GM21526 (cell line): ENCODE measurements at regions not wholly inside any gene's neighbourhood (a gene's known extent, or its start where the extent isn't known, plus 50 kb on each side); places are given as distances from the start of the nearest gene placed in this dataset.
"Not testable (repeated sequence)": the region's sequence is repeated elsewhere in the genome, so short reads cannot be mapped to it uniquely, and the experiment has no call there.

Experiments
- ATAC-seq: cut with Tn5 transposase; IDR thresholded peaks from one replicate; pipeline ENCODE4 v1.9.1; 2021; ENCODE audit warnings: moderate library complexity; ENCODE audit not compliant: unreplicated experiment, low FRiP score

DNA sequence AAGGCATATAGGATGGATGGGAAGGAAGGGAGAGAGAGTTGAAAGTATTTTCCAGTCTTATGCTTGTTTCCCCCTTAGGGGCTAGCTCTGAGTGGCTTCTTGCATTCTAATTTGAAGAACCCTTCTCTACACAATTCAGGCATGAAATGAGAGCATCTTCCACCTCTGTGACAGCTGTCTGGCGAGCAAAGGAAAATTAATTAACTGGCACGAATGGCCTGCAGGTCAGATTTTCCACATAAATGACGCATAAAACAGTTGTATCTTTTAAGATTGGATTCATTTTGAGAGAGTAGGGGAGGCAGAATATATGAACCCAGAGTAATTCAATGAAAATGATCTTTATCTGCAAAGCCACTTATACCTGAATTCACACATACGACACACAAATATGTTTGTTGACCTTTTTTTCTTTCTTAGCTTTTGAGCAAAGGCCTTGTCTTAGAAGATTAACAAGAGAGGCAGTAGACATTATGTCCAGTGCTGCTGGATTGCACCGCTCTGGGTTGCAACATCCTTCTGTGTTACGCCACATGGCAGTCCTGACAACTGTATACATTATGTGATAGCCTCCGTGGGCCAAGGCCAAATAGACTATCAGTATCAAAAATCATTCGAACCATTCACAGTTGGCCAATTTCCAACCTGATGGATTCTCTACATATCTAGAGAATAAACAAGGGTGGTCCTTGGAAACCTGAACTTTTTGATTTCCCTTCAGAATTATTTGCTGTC, 173.0 kb upstream of the GOT2 start:
- ATAC-seq = no peak

DNA sequence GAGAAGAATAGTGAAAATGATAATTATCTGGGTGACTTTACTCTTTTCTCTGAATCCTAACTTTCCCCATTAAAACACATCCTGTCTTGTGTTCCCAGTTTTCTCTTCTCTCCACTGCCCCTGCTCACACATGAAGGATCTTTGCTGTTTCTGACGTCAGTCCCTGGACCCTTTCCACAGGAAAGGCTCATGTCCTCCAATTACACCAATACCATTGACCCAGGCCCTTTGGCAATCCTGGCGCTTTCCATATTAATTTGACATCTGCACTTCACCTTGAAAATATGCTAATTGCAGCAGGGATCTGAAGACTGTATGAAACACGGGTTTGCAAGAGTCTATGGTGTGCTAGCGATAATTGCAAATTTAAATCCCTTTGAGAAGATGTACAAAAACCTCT, 170.2 kb upstream of the GOT2 start:
- no peak for ATAC-seq

DNA sequence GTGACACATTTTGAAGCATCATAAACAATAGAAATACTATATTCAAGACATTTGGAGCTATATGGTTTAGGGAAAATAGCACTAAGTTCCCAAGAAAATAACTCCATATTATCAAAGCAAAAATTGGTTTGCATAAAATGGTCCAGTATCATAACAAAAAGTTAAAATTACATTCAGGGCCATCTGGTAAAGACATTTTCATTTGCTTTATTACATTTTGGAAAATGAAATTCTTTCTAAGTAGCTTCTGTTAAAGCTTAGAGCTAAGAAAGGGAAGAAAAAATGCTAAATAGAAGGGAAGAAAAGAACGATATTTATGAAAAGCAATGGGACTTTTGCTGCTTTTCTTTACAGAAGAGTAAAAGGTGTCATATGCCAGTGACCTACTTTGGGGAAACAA, 155.4 kb upstream of the GOT2 start:
- ATAC-seq = no peak

DNA sequence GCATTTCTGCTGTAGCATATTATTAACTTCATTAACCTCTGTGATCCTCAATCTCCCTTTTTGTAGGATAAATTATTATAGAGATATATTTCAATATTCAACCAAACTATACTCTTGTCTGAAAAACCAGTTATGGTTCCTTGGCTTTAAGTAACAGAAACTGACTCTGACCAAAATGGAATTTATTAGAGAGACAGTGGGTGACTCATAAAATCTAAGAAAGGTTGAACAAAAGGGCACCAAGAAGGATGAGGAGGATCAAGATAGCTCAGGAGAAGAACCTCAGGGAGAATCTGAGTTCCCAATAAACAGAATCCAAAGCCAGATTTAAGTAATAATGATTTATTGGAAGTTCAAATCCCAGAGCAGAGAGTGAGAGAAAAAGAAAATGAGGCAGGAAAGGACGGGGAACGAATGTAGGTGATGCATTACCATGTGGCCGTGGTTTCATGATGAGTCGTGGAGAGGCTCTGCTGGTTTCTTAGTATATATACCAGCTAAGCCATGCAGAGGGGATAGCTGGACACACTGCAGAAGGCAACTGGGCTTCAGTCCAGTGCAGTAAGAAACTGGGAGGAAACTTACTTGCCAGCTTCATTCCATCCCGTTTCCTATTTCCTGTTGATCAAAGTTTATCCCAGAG, 151.5 kb upstream of the GOT2 start:
- peak; percentile 59 for ATAC-seq

DNA sequence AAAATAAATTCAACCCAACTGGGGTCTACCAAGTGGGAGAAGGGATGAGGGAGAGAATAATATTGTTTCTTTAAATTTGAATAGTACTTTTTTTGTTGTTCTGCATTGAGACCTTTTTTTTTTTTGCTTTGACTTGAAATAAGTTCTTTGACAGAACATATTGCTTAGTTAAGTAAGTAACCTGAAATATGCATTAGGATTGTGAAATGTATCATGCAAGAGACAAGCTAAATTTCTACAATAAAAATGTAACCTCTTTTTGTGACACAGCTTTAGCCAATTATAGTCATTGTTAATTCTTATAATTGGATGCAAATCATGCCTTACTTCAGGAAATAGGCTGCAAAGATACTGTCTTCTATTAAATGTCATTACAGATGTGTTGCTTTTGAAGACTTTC, 150.0 kb upstream of the GOT2 start:
- ATAC-seq = no peak

DNA sequence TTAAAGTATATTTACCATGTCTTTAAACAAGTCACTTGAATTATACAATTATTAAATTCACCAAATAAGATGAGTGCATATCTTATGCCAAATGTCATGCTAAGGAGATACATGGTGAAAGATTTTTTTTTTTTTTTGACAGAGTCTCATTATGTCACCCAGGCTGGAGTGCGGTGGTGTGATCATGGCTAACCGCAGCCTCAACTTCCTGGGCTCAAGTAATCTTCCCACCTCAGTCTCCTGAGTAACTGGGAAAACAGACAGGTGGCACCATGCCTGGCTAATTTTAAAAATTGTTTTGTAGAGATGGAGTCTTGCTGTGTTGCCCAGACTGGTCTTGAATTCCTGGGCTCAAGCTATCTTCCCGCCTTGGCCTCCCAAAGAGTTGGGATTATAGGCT, 149.0 kb upstream of the GOT2 start:
- ATAC-seq = no peak

DNA sequence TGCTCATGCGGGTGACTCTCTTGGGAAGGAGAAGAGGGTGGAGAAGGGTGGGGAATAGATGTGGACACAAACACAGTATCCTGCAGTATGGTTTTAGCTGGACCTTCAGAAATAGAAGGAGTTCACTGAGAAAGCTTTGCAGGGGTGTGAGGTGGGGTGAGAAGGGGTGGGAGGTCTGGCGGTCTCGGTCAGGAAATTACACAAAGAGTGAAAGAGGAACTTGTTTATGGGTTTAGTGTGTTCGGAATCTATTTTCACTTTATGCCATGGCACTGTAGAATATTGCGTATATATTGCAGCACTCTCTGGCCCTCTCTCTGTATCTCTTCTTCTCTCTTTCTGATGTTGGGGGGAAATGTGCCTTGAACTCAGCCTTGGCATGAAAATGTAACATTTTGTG, 148.2 kb upstream of the GOT2 start:
- ATAC-seq = peak; percentile 93

DNA sequence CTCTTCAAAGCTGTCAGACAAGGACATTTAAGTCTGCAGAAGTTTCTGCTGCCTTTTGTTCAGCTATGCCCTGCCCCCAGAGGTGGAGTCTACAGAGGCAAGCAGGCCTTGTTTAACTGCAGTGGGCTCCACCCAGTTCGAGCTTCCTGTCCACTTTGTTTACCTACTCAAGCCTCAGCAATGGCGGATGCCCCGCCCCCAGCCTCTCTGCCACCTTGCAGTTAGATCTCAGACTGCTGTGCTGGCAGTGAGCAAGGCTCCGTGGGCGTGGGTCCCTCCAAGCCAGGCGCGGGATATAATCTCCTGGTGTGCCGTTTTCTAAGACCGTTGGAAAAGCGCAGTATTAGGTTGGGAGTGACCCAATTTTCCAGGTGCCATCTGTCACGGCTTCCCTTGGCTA, 144.5 kb upstream of the GOT2 start:
- ATAC-seq = not testable (repeated sequence)

DNA sequence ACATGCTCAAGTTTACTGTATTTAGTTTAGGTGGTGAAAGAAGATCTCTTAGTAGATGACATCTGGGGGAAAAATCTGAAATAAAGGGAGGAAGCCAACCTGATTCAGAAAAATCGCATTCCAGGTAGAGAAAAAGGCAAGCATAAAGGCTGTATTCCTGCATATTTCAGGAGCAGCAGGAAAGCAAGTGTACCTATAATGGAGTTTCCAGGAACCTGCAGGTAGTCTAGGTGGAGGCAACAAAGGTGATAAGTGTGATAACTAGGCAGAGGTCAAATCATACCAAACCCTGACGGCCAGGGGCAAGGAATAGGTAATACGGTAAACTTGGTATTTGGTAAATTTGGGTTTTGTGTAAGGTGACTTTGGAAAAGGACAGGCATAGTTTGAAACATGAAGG, 132.8 kb upstream of the GOT2 start:
- no peak for ATAC-seq

DNA sequence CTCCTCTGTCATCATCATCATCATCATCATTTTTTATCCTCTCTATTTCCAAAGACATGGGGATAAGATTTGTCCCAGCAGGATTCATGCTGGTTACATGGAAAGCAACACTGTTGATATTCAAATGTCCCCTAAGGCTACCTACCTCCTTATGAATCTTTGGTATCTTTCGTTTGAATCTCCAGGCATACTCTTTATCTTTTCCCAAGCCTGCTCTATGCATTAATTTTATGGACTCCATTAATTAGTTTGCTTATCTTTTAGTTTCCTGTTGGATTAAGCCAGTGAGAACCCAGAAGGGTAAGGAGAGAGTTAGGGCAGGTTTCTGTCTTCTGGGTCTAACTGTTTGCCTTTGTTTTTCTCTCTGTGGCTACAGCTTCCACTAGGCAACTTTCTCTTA, 129.6 kb upstream of the GOT2 start:
- ATAC-seq = no peak

DNA sequence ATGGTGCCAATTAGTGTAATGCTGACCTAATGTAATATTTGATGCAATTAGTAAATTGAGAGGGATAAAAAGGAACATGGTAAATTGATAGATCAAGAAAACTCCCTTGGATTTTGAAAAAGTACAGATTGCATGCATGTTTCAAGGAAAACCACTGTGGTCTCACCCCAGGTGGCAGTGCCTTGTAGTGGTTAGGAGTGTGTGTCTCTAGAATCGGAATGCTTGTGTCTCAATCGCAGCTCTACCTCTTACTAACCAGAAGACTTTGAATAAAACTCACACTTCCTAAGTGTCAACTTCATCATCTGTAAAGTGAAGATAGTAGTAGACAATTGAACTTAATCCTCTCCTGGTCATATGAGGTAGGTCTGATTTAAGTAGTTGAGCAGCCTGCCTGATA, 128.9 kb upstream of the GOT2 start:
- no peak for ATAC-seq

DNA sequence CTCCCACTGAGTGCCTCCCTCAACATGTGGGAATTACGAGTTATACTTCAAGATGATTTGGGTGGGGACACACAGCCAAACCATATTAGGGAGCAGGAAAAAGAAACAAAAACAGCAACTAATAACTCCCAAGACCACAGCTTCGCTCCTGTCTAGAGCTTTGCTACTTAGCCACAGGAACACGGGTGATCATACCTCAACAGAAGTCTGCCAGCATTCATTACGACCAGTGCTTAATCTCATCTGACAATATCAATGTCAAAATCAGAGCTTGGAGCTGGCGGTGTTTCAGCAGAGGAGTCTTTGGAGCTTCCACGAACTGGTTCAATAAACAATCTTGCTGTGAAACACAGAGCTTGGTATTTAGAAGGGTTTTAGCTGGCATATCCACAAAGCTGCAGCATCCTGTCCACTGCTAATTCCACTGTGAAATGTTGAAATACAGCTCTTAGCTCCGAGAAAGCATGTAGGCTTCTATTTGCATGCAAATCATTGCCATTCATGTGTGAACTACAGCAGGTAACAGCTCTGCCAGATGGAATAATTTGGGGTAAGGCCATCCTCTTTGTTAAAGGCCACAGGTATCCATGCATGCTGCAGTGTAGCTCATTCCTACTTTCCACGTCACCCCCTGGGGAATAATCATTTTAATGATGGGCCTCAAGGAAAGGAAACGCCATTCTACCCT, 128.4 kb upstream of the GOT2 start:
- ATAC-seq = no peak

DNA sequence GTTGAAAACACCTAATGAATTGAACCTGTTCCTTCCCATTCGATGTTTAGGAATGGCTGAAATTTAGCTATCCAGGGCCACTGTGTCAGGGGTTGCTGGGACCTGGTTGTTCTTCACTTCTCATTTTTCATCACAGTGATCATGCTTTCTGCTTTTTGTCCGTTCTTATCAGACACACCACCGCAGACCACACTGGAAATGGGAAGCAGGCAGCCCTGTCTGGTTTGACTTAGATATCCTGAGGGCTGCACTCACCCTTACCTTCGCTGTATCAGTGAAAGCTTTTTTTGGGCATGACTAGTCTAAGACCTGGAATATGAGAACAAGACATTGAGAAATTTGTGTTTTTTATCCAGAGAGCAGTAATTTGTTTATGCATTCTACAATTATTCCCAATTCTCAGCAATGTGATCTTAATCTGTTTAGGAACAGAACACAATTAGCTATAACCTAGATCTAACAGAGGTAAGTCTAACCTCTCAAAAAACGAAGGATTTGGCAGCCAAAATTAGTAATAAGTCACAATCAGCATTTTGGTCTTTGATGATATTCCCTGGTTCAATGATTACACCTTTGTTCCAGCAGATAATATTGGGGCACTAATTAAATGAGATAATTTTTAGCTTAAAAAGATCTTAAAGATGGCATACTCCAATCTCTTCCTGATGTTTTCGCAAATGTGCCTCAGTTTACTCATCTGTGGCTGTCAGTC, 126.0 kb upstream of the GOT2 start:
- no peak for ATAC-seq

DNA sequence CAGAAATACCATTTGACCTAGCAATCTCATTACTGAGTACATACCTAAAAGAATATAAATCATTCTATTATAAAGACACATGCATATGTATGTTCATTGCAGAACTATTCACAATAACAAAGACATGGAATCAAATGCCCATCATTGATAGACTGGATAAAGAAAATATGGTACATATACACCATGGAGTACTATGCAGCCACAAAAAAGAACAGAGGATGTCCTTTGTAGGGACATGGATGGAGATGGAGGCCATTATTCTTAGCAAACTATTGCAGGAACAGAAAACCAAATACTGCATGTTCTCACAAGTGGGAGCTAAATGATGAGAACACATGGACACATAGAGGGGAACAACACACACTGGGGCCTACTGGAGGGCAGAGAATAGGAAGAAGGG, 124.5 kb upstream of the GOT2 start:
- not testable (repeated sequence) for ATAC-seq

DNA sequence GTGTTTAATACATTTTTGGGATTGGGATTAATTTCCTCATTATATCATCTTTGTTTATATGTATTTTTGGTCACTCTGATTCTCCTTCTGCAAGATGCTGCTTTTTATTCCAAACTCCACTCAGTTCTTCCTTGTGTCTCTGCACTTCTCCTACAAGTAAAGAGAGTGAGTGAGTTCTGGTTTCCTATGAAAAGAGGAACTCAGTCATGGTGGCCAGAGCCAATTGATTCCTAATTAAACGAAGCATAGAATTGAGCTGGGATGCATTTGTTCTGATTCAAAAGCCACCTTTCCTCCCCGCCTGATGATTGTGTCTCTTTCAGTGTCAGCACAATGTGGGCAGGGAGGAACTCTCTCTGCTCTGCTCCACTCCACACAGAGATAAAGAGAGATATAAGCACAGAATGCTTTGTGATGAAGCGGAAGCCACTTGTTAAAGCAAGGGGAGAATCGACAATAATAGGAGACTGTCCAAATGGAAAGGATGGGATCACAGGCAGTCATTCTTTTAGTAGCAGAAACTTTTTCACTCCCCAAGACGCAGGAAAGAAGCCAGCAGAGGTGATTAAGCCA, 121.3 kb upstream of the GOT2 start:
- no peak for ATAC-seq

DNA sequence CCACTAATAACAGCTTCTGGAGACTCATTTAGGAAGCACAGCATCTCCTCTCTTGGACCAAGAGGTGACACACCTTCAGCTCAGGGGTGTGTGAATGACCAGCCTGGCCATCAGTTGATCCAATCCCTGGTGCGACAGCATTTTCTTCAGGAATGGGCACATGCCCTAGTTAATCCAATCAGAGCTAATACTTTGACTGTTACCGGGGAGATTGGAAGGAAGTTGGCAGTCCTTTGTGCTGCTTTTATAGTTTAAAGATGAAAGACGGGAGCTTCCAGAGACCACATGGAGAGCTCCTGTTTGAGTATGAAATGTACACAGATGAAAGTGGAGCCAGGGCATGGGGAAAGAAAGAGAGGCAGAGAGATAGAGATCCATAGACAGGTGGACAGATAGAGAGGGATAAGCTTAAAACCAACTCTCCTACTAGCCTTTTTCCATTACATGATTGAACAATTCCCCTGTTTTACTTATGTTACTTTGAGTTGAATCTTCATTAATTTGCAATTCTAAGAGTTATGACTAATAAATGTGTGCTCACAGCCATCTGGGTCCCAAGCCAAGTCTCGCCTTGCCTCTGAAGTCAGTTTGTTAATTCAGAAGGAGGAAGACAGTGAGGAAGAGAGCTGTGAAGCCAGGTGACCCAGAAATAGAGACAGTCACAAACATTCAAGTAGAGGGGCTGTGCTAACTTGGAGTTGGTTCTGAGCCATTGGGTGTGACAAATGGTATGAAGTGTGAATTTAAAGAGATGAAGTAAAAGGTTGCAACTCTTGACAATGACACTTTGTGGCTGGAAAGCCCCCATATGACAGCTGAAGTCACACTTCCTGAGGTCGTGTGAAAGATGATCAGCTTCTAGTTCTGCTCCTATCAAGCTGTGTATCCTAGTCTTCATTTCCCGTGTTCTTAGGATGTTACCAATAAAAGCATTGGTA, 120.0 kb upstream of the GOT2 start:
- ATAC-seq = peak; percentile 71

DNA sequence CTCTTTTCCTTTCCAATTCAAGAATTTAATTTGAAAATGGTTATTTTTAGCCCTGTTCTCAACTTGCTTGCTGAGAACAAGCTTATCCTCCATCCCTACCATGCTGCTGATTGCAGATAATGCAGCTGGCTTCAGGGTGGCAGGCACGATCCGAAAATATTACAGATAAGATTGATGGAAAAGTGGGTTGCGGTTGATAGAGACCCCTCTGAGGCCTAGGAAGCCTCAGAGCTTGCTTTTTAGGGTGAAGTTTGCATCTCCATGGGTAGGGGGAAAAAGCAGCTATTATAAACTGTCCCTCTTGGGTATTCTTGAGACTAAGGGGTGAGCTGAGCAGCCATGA, 116.5 kb upstream of the GOT2 start:
- ATAC-seq = no peak

DNA sequence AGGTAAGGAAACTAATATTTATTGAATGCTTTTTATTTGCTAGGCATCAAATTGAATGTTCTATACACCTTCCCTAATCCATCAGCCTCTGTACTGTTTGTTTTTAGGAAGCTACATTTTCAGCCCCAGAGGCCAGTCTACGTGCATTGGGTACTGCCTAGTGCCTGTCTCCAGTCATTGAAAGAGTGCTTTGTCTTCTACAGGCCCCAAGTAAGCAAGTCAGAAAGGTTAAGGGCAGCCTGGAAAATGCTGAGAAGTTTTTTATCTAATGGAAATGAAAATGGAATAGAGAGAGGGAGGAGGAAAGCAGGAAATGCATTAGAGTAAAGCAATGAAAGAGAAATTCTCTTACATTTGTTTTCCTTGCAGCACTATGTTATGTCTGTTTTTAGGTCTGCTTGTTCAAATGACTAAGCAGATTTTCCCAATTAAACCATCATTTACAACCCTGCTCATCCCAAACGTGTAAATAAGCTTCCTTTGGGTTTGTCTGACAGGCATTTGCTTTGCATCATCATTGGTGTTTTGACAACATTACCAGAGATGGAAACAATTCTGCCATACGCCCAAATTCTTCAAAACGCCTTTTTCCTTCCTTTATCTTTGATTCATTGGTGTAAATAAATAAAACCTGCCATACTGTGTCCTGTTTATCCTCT, 116.0 kb upstream of the GOT2 start:
- ATAC-seq = no peak

DNA sequence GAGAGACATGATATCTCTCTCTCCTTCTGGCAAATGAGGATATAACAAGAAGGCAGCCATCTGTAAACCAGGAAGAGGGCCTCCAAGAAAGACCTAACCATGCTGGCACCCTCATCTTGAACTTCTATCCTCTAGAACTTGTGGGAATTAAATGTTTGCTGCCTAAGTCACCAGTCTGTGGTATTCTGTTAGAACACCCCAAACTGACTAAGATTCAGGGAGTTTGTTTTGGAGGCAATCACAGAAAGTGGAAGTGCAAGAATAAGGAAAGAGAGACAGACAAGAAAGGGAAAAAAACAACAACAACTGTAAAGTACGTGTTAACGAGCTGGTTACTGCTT, 114.5 kb upstream of the GOT2 start:
- ATAC-seq = no peak
